ENCODE measurements at regions not wholly inside any gene's neighbourhood (a gene's known extent, or its start where the extent isn't known, plus 50 kb on each side); places are given as distances from the start of the nearest gene placed in this dataset.

DNA sequence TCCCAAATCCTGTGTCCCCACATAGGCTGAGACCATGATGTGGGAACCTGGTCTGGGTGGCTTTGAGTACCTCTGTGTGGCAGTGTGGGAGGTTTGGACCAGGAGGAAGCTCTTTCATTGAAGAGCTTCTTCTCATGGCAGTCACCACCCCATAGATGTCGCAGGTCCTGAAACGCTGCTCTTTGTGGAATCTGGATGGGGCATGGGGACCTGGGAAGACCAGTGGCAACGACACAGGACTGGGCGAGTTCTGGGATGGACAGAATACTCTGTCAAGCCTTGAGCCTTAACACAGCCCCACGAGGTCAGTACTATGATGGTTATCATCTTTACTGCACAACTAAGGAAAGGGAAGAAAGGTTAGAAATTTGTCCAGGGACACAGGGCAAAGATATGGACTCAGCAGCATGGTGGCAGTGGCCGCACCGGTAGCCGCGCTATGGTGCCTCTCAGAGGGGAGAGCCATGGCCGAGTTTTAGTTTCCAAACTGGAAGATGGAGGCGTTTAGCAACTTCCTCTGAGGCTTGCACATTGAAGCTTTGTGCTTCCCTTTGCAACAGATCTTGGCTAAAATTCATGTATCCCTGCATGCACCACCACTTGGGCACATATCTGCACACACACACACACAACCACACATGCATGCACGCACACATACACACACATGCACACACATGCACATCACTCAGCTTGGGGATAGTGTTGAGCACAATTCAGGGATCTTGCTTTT is 117.7 kb upstream of the C1orf174 start:
- DNase-seq, result no peak

DNA sequence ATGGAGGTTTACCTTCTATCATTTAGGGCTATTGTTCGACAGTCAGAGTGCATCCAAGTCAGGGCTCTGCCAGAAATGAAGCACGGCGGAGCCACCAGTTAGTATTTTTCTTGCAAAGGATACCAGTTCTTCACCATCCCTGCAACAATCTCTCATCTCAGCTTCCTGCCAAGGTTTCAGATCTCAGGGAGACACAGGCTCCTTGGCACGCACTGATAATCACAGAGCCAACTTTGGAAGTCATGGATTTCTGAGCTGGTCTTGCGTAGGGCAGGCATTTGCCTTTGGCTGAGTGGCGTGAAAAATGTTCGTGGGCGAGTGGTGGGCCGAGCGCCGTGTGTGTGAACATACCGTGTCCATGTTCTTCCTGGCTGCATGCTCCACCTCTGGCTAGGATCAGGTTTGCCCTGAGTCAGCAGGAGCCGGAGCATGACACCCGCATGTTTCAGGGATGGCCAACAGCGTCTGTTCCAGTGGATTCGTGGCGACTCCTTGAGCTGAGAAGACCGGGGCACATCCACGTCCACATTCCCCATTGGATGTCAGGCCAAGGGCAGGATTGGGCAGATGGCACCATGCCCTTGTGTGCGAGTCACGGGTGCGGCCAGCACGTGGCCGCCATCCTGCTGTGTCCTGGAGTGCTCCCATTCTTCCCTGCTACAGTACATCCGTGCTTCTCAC is 118.5 kb upstream of the C1orf174 start:
- no peak for DNase-seq

DNA sequence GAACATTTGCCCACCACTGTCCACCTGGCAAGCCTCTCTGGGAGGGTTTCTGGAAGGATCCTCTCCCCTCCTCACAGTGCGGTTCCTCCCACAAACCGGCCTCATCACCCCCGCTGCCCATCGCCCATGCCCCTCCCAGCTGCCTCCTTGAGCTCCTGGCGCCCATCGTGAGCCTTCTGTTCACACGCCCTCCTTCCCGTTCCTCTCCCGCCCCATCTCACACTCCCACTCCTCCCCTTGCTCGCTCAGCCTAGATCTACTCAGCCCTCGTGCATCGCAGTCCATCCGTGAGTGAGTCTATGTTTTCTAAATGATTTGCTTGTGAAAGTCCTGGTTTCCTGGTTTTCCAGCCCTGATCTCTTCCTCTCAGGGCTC is 119.1 kb upstream of the C1orf174 start:
- no peak for DNase-seq

DNA sequence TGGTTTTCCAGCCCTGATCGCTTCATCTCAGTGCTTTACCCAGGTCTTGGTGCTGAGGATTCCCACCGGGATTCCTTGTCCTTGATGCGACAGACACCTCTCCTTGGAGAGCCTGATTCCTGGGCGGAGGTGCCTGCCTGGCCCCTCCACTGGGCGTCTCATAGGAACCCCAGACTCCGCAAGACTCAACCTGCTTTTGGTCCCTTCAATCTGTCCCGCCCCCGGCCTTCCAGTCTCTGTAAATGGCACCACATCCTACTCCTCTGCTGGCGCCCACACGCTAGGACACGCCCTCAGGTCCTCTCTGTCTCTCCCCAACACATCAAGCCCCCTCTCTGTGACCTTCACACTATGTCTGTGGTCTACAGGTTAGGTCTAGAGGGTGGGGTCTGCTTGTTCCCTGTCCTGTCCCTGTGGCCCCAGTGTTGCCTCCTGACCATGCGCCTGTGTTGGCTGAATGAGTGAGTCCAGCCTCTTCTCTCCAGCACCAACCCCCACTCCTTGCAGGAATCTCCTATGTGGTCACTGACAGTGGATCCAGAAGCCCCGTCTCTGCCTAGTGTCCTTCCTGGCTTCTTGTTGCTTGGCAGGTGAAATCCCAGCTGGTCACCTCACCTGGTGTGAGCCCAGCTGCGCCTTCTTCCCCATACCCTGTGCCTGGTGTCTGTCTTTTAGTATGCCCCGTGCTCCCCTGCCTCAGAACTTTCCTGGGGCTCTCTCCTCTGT is 119.7 kb upstream of the C1orf174 start:
- no peak for DNase-seq

DNA sequence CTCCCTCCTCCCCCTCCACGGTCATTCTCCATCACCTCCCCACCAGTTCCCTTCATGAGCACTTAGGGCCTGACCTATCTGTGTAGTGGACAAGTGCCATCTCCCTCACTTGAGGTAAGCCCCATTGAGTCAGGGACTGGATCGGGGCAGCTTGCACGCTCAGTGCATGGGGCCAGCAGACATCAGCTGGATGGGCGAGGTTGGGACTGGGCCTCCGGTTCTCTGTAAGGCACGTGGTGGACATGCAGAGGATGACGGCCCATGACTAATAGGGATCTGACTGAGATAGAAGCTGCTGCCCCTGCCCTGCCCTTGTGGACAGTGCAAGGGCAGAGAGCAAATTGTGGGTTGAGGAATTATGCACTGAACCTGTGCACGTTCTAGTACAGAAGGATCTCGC is 120.4 kb upstream of the C1orf174 start:
- DNase-seq, result no peak

GRCh38 chr1:4021136-4021973 is 121.3 kb upstream of the C1orf174 start:
- no peak for DNase-seq

GRCh38 chr1:4021974-4022268 is 121.8 kb upstream of the C1orf174 start:
- no peak for DNase-seq

GRCh38 chr1:4022715-4023114 is 122.6 kb upstream of the C1orf174 start:
- DNase-seq, result no peak

DNA sequence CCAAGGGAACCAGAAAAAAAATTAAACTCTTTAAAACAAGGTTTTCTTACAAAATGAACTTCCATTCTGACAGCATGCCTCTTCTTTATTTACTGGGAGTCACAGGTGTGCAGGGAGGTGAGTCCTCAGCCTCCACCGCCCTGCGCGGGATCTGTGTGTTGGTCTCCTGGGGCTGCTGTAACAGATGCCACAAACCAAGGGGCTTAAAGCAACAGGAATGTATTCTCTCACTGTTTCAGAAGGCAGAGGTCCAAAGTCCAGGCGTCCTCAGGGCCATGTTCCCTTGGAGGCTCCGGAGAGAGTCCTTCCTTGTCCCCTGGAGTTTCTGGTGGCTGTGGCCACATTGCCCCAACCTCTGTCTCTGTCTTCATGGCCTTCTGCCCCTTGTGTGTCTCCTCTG is 123.6 kb upstream of the C1orf174 start:
- no peak for DNase-seq

DNA sequence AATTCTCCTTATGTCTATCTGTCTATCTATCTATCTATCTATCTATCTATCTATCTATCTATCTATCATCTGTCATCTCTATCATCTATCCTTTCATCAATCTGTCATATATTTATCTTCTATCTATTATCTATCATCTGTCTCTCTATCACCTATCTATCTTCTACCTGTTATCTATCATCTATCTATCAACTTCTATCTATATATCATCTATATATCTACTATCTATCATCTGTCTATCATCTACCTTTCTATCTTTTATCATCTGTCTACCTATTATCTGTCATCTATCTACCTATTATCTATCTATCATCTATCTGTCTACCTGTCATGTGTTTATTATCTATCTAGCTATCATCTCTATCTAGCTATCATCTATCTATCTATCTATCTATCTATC is 124.7 kb upstream of the C1orf174 start:
- DNase-seq, result no peak

GRCh38 chr1:4025752-4026151 is 125.7 kb upstream of the C1orf174 start:
- DNase-seq, result no peak

DNA sequence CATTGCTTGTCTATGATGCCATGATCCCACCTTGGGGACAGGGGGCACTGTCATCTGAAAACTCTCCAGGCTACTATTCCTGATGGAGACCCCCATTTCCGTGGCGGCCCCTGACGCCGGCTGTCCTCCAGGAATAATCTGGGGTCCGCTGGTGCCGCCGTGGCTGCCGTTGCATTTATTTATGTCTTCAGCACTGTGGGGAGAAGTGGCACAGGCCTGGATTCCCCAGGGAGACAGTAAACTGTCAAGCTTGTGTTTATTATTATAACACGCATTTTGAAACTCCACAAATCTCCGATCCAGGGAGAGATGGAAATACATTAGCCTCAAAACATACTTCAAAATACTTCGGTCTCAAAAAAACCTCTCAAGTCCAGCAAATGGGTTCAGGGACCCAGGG is 126.9 kb upstream of the C1orf174 start:
- no peak for DNase-seq

GRCh38 chr1:4027492-4028138 is 127.5 kb upstream of the C1orf174 start:
- no peak for DNase-seq

- DNase-seq, result no peak
These were observed 128.0 kb upstream of the C1orf174 start for GRCh38 chr1:4028139-4028501.

DNA sequence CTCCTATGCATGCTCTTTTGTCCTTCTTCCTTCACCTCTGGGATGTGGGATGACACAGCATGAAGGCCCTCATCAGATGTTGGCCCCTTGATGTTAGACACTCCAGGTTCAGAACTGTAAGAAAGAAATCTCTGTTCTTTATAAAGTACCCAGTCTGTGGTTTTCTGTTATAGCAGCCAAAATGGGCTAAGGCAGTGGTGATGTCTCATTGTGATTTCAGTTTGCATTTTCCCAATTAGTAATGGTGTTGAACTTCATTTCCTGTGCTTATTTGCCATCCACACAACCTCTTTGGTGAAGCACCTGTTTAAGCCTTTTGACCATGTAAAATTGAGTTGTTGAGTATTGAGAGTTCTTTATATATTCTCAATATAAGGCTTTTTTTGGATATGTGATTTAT is 129.3 kb upstream of the C1orf174 start:
- no peak for DNase-seq

DNA sequence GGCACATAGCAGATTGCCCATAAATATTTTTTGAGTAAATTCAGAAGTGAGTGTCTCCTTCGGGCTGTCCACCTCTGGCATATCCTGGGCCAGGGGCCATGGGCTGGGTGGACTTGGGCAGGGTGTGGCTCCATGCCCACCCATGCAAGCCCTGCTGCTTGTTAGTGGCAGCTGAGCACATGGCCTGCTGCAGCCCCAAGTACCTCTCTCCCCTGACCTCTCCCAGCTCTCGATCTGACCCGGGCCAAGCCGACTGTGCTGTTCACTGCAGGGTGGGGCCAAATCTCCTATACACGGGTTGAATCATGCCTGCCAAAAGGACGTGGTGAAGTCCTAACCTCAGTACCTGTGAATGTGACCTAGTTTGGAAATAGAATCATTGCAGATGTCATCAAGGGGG is 132.5 kb upstream of the C1orf174 start:
- no peak for DNase-seq

- DNase-seq, result no peak
These were observed 133.1 kb upstream of the C1orf174 start for GRCh38 chr1:4033129-4033676.

DNA sequence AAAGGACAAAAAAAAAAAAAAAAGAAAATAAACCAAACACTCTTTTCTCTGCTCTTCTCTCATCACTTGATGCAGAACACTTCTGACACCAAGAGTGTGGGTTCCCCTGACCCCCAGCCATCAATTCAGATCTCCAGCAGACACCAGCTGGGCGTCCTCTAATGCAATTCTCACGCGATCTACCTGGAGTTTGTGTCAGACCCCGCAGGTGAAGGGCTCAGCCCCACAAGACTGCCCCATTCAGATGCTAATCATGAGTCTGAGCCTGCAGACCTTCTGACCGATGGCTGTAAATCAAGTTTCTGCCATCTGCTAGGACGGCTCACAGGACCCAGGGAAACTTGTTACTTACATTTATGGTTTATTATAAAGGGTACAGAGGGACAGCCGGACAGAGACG is 133.6 kb upstream of the C1orf174 start:
- DNase-seq, result no peak

GRCh38 chr1:4034318-4034887 is 134.3 kb upstream of the C1orf174 start:
- DNase-seq, result no peak

DNA sequence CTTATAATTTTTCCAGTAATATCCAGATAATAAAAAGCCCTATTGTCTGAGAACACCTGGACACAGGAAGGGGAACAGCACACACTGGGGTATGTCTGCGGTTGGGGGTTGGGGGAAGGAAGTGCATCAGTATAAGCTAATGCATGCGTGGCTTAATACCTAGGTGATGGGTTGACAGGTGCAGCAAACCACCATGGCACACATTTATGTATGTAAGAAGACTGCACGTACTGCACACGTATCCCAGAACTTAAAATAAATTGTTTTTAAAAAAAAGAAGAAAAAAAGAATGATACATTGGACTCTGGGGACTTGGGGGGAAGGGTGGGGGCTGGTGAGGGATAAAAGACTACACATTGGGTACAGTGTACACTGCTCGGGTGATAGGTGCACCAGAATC is 144.9 kb upstream of the C1orf174 start:
- DNase-seq, result no peak

GRCh38 chr1:4045397-4046010 is 145.4 kb upstream of the C1orf174 start:
- no peak for DNase-seq
